GM20431 (cell line): ENCODE measurements at regions not wholly inside any gene's neighbourhood (a gene's known extent, or its start where the extent isn't known, plus 50 kb on each side); places are given as distances from the start of the nearest gene placed in this dataset.

Experiments
- in situ Hi-C: fragments of 300-500 bp; cut with MseI, MboI; formaldehyde crosslinking; loops from one replicate; pipeline ENCODE4 v1.15.0; 2020; ENCODE audit warnings: low sequenced_read_pairs; ENCODE audit not compliant: unreplicated experiment

- in situ Hi-C loops: no loop called here
Observed at GRCh38 chr6:142500250-142500786, 198.5 kb downstream of the ADGRG6 start.

- in situ Hi-C loops: no loop called here
Observed at GRCh38 chr6:142501795-142502194, 200.0 kb downstream of the ADGRG6 start.

- in situ Hi-C loops: no loop called here
Observed at GRCh38 chr6:142507065-142507464, 205.3 kb downstream of the ADGRG6 start.

GRCh38 chr6:142510211-142510610 lies 208.4 kb downstream of the ADGRG6 start:
- in situ Hi-C loops: no loop called here

GRCh38 chr6:142518126-142518525 lies 216.3 kb downstream of the ADGRG6 start:
- in situ Hi-C loops: no loop called here

DNA sequence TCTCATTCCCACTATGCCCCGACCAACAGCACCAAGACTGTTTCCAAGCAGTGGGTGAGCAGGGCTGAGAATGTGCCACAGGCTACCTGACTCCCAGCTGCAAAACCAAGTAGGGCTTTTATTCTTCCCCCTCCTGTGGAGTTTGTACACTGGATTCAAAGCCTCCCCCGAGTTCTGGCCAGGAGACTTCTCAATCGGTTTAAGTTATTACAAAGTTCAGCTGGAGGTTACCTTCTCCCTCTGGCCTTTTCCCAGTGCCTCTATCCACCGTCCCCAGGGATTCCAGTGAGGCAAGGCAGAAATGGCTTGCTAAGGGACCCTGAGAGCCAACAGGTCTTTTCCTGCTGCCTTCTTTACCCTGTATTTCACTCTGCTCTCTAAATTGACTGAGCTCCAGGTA lies 217.0 kb downstream of the ADGRG6 start:
- in situ Hi-C loops: no loop called here

DNA sequence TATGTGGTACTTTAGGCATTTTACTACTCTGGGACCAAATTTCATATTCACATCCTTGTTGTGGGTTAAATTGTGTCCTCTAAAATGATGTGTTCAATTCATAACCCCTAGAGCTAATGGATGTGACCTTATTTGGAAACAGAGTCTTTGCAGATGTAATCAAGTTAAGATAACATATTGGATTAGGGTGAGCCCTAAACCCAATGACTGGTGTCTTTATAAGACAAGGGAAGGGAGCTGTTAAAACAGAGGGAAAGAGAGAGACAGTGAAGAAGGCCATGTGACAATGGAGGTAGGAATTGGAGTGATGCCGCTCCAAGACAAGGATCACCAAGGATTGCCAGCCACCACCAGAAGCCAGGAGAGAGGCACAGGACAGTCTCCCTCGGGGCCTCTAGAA lies 220.0 kb downstream of the ADGRG6 start:
- in situ Hi-C loops: no loop called here

DNA sequence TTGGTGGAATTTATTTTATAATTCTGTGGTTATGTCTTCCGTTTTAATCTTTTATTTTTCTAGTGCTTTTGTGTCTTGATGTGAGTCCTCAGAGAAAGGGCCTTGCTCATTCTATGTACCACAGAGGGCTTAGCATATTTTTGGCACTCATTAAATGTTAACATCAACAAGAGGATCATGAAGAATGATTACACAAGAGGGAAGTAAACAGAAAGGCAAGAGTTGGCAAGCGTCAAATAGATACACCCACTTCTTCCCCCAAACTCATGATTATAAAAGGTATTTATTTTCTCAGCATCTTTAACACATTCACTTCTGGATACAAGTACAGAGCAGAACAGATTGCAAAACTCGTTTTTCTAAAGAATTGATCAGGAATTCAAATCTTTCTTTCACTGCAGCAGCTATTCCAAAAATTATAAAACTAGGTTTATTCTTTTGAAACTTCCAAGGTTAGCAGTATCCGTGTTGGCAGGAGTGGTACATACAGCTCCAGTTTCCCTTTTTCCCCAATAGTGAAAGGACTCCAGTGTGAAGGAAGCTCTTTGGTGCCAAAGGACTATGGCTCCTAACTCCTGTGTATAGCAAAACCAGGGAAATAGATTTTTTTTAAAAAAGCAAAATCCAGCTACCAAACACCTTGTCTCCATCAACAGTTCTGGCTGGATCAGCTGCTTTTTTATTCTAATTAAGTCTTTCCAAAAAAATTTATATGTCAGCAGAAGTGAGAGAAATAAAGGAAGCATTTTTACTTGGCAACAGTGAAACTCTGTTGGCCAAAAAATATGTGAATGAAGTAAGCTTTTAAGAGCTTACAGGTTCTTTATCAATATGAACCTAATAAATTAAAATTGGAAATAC lies 221.9 kb downstream of the ADGRG6 start:
- in situ Hi-C loops: no loop called here

- in situ Hi-C loops: no loop called here
Observed at GRCh38 chr6:142530566-142530965, 228.8 kb downstream of the ADGRG6 start.

DNA sequence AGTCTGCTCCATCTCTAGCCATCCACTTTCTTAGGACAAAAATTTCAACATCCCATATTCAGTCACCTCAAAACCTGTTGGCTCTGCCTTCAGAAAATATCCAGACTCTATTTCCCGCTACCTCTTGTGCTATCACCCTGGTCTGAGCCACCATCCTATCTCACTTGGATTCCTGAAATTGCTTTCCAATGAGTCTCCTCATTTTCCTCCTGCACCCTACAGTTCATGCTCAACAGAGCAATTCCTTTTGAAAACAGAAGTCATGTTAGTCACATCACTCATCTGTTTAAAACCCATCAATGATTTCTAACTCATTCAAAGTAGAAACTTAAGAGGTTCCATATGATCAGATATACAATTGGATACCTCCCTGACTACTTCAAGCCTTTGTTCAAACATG lies 229.9 kb downstream of the ADGRG6 start:
- in situ Hi-C loops: no loop called here

DNA sequence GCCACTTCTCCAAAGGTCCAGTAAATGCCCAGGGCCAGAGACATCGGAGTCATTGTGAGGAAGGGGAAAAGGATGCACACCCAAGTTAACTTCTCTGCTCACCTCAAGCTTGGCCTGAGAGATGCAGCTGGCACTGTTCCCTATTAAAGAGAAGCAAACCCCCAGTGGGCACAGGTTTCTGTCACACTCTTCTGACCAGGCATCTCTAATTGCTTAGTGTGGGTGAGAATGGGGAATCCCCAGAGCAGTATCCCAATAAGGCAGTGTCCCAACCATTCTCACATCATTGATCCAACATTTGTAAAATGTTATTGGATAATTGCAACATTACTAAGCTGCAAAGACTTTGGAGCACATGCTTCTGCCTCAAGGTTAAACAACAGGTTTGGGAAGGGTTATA lies 232.3 kb downstream of the ADGRG6 start:
- in situ Hi-C loops: no loop called here

DNA sequence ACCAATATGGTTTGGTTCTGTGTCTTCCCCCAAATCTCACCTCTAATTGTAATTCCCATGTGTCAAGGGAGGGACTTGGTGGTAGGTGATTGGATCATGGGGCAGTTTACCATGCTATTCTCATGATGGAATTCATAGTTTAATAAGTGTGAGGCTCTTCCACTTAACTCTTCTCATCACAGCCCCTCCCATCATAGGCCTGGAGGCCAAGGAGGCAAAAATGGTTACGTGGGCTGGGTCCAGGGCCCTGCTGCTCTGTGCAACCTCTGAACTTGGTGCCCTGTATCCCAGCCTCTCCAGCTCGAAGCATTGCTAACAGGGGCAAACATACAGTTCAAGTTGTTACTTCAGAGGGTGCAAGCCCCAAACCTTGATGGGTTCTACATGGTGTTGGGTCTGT lies 232.7 kb downstream of the ADGRG6 start:
- in situ Hi-C loops: no loop called here

DNA sequence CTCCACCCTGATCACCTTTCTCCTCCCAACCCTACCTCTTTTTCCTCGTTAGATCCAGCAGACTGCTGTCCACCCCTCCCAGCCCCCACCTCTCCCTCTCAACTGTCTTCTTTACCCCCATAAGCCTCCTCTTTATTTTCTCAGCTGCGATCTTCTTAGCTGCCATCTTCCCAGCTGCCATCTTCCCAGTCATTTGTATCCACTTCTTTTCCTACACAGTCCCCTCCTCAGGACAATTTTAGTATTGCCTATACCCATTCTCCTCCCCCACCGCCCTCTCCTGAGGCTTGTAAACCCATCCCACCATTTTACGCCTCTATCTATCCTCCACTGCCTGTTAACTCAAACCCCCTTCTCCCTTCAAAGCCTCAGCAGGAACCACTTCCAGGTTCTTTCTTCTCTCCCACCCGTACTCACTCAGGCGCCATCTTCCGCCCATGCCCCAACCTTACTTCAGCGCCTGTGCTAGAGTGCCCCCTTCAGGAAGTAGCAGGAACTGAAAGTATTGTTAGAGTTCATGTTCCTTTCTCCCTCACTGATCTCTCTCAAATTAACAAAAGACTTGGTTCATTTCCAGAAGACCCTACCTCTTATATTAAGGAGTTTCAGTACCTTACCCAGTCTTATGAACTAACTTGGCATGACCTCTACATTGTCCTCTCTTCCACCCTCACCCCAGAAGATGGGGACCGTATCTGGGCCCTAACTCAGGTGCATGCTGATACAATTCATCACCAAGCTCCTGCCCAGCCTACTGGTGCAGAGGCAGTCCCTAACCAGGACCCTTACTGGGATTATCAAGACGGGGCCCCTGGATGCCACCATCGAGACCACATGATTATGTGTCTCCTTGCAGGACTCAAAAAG lies 236.0 kb downstream of the ADGRG6 start:
- in situ Hi-C loops: no loop called here

DNA sequence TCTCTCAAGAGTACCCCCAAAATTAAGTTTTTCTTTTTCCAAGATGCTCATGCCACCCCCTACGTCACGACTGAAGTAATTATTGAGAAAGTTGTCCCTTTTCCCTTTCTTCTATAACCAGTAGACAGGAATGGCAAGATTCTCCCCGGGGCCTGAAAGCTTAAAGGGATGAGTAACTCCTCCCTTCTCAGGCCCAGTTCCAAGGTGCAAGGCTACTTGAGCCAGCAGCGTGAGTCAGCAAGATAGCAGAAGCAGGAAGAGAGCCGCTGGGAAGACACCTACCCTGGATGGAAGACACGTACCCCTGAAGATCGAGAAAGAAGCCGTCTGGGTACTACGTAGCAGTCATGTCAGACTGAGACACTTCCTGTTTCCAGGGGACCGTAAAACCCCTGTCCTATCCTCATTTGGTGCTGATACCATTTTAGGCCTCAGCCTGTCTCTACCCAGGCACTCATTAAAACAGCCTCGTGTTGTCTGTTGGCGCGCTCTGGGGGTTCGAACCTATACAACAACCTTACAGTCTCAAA lies 241.0 kb downstream of the ADGRG6 start:
- in situ Hi-C loops: no loop called here

DNA sequence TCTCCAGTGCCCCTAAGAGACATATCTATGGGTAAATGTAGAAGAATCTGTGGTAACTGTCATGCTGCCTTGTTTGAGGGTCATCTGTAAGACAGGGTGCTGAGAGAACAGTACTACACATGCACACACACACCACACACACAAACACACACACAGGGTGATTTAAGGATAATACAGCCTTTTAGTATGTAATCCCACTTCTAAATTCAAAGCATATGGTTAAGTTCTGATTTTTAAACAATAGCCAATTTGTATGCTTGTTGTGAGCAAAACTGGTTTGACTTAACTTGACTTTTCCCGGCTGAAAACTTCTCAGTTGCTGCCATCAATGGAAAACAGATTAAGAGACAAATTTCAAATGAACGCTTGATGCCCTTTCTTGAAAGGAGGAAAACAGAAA lies 241.8 kb downstream of the ADGRG6 start:
- in situ Hi-C loops: no loop called here

DNA sequence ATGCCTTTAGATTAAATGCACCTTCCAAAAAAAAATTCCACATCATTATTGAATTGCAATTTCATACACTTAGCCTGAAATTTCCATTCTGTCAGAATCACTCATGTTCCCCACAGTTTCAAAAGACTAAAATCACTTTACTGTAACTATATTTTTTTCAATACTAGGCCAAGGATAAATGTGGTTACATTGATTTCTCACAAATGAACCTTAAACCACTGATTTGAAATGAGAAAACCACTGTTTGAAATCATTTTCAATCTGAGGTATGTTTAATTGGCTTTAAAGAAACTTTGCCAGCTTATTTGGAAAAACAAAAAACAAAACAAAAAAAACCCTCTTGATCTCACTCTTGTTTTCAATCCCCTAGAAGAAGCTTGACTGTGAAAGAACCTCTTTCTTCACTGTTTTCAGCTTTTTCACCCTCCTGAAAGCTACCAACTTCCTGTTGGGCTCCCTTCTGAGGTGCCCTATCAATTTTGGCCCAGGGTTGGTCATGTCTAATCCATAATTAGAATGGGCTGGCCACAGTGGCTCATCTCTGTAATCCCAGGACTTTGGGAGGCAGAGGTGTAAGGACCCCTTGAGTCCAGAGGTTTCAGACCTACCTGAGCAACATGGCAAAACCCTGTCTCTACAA lies 242.5 kb downstream of the ADGRG6 start:
- in situ Hi-C loops: no loop called here

DNA sequence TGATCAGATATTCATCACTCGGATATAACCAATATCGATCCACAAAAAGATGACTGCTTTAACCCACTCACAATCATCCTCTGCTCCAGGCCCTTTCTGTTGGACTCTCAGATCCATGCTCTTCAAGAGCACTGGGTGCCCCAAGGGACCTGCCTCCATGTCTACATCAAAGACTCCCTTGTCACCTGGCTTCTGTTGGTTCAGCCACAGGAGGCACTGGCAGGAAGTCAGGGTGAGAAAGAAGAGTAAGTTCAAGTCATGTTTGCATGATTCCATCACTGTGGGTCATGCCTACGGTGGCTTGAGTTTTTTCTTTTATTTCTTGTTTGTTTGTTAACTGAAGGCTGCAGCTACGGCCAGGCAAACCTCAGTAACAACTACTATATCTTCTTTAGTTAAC lies 243.3 kb downstream of the ADGRG6 start:
- in situ Hi-C loops: no loop called here

DNA sequence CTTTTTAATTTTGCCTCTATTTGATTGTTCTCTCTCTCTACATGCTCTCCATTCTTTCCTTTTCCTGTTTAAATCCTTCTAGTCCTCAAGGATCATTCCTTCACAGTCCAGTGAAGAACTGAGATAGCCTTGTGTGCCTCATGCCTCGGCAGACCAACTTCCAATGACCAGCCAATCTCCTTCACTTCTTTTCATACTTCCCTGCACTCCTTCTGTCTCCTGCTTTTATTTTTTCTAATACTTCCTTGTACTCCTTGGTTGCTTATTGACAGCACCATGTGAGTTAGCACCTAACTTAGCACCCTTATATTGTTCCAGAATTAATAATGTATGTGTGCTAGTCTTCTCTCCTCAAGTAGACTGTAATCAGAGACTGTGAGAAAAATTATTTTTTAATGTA lies 246.8 kb downstream of the ADGRG6 start:
- in situ Hi-C loops: no loop called here

- in situ Hi-C loops: loop anchor here (25.0 kb wide), 1 partner anchor 862 kb away; no protein-coding TSS in a partner anchor
Observed at GRCh38 chr6:142550310-142551063, 248.7 kb downstream of the ADGRG6 start.
